ENCODE measurements at regions not wholly inside any gene's neighbourhood (a gene's known extent, or its start where the extent isn't known, plus 50 kb on each side); places are given as distances from the start of the nearest gene placed in this dataset.

GRCh38 chr2:208978946-208979345 lies 444.9 kb upstream of the MAP2 start:
- intact Hi-C loops (cut with micrococcal nuclease) = no loop called here
- no peak overlapping the region for H3K4me3 Mint-ChIP-seq
- no peaks in the 10 kb centered on the region for H3K36me3 Mint-ChIP-seq
- Histone ChIP-seq H3K9ac (ENCODE audit: insufficient read depth, low read length, poor library complexity, severe bottlenecking) (no peak overlapping the region), H2AFZ (ENCODE audit: insufficient read depth, low read depth, low read length, poor library complexity, severe bottlenecking) (no peak overlapping the region), H3K4me1 (ENCODE audit: control insufficient read depth in 1 of 2, insufficient read depth in 2 of 2, low read length in 2 of 2) (no peaks in the 10 kb centered on the region), H4K20me1 (ENCODE audit: insufficient read depth, low read length) (no peaks in the 10 kb centered on the region), H3K27ac (ENCODE audit: low read depth in 1 of 2, low read length in 2 of 2) (no peak overlapping the region), H3K36me3 (replicated peaks in 1 of 2; ENCODE audit: control insufficient read depth in 1 of 2, insufficient read depth in 2 of 2, low read length in 2 of 2) (no peaks in the 10 kb centered on the region), H3K79me2 (ENCODE audit: insufficient read depth, low read length) (no peaks in the 10 kb centered on the region), H3K27me3 (ENCODE audit: control insufficient read depth in 2 of 2, insufficient read depth in 2 of 2, low read length in 2 of 2) (no peaks in the 10 kb centered on the region), H3K4me3 (replicated peaks in 1 of 3; ENCODE audit: low read depth in 2 of 3, low read length in 3 of 3) (no peak overlapping the region), H3K4me2 (replicated peaks; ENCODE audit: extremely low read depth, low read length, poor library complexity, severe bottlenecking) (no peak overlapping the region), H3K9me3 (replicated peaks in 1 of 2; ENCODE audit: control insufficient read depth in 1 of 2, insufficient read depth in 1 of 2, low read length in 2 of 2) (no peaks in the 10 kb centered on the region)
- H3K4me1 Mint-ChIP-seq = no peaks in the 10 kb centered on the region
- TF ChIP-seq CTCF (IDR thresholded peaks at IDR 0.05) = no peak
- no peak overlapping the region for H3K27ac Mint-ChIP-seq
- H3K27me3 Mint-ChIP-seq (ENCODE audit: low read depth in 3 of 3) = no peaks in the 10 kb centered on the region
- DNase-seq = no peak
- H3K9me3 Mint-ChIP-seq = no peaks in the 10 kb centered on the region

GRCh38 chr2:208980321-208980720 lies 443.5 kb upstream of the MAP2 start:
- Histone ChIP-seq H3K27me3 (ENCODE audit: control insufficient read depth in 2 of 2, insufficient read depth in 2 of 2, low read length in 2 of 2) (no peaks in the 10 kb centered on the region), H3K4me3 (replicated peaks in 1 of 3; ENCODE audit: low read depth in 2 of 3, low read length in 3 of 3) (no peak overlapping the region), H3K27ac (ENCODE audit: low read depth in 1 of 2, low read length in 2 of 2) (no peak overlapping the region), H2AFZ (ENCODE audit: insufficient read depth, low read depth, low read length, poor library complexity, severe bottlenecking) (no peak overlapping the region), H3K4me1 (ENCODE audit: control insufficient read depth in 1 of 2, insufficient read depth in 2 of 2, low read length in 2 of 2) (no peaks in the 10 kb centered on the region), H3K36me3 (replicated peaks in 1 of 2; ENCODE audit: control insufficient read depth in 1 of 2, insufficient read depth in 2 of 2, low read length in 2 of 2) (no peaks in the 10 kb centered on the region), H3K9me3 (replicated peaks in 1 of 2; ENCODE audit: control insufficient read depth in 1 of 2, insufficient read depth in 1 of 2, low read length in 2 of 2) (no peaks in the 10 kb centered on the region), H3K79me2 (ENCODE audit: insufficient read depth, low read length) (no peaks in the 10 kb centered on the region), H3K9ac (ENCODE audit: insufficient read depth, low read length, poor library complexity, severe bottlenecking) (no peak overlapping the region), H3K4me2 (replicated peaks; ENCODE audit: extremely low read depth, low read length, poor library complexity, severe bottlenecking) (no peak overlapping the region), H4K20me1 (ENCODE audit: insufficient read depth, low read length) (no peaks in the 10 kb centered on the region)
- no peak for TF ChIP-seq CTCF (IDR thresholded peaks at IDR 0.05)
- intact Hi-C loops (cut with micrococcal nuclease) = no loop called here
- no peaks in the 10 kb centered on the region for H3K27me3 Mint-ChIP-seq (ENCODE audit: low read depth in 3 of 3)
- no peaks in the 10 kb centered on the region for H3K4me1 Mint-ChIP-seq
- H3K4me3 Mint-ChIP-seq = no peak overlapping the region
- H3K36me3 Mint-ChIP-seq = no peaks in the 10 kb centered on the region
- H3K27ac Mint-ChIP-seq = no peak overlapping the region
- no peak for DNase-seq
- peaks cover 0 to 2% (median 0%) of the 10 kb centered on the region in 7 donors for H3K9me3 Mint-ChIP-seq
